Vagina (tissue), 2 donors: ENCODE measurements at regions not wholly inside any gene's neighbourhood (a gene's known extent, or its start where the extent isn't known, plus 50 kb on each side); places are given as distances from the start of the nearest gene placed in this dataset.

Experiments used
- CTCF ChIP-seq, 3 experiments: fragments of 450-650 bp in 2 of 3; fragments of 200-600 bp in 1 of 3; sonication (generic) in 1 of 3; IDR thresholded peaks; one replicate each; pipeline ENCODE4 v1.5.1; 2017 to 2019; ENCODE audit warnings: antibody characterized with exemption in 3 of 3, mild to moderate bottlenecking in 2 of 3, moderate library complexity in 2 of 3
- POLR2AphosphoS5 ChIP-seq, 2 donors: sonication (generic); formaldehyde crosslinking; IDR thresholded peaks; one replicate each; pipeline ENCODE4 v1.9.0; 2017; ENCODE audit warnings: antibody characterized with exemption in 2 of 2, mild to moderate bottlenecking in 2 of 2, low read depth in 1 of 2; ENCODE audit not compliant: insufficient read depth in 1 of 2

DNA sequence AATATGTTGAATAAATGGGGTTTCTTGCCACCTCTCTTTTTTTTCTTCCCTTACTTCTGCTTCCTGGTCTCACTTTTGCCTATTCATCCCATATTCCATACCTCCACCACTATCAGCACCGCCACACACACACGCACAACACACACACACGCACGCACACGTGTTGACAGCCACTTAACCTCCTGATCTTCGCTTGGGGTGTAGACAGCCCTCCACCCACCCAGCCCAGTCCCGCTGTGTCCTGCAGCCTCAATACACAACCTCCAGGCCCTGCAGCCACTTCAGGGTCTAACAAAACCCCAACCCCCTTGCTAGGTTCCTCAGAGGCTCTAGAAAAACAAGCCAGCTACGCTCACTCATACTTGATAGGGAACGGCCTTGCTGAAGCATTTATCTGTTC is 72.3 kb downstream of the LINC00237 start:
- TF ChIP-seq CTCF (IDR thresholded peaks at IDR 0.05), result no peak
- TF ChIP-seq POLR2AphosphoS5 (IDR thresholded peaks at IDR 0.05; ENCODE audit: insufficient read depth in 1 of 2, low read depth in 1 of 2), result no peak
